GM10266 (cell line): ENCODE measurements at regions not wholly inside any gene's neighbourhood (a gene's known extent, or its start where the extent isn't known, plus 50 kb on each side); places are given as distances from the start of the nearest gene placed in this dataset.

ENCODE experiments used
- DNase-seq: peaks from one replicate; pipeline ENCODE4 v3.0.0; 2012; ENCODE audit errors: extremely low spot score
- TF ChIP-seq, protein P1 (sequence below): IDR thresholded peaks from 2 replicates; pipeline ENCODE4 v1.5.1; 2012; ENCODE audit warnings: mild to moderate bottlenecking, low read depth; ENCODE audit not compliant: control insufficient read depth, insufficient read depth; ENCODE audit errors: missing control alignments

GRCh38 chr12:91677556-91677955 lies 468.1 kb downstream of the BTG1 start:
- TF ChIP-seq, protein P1, sequence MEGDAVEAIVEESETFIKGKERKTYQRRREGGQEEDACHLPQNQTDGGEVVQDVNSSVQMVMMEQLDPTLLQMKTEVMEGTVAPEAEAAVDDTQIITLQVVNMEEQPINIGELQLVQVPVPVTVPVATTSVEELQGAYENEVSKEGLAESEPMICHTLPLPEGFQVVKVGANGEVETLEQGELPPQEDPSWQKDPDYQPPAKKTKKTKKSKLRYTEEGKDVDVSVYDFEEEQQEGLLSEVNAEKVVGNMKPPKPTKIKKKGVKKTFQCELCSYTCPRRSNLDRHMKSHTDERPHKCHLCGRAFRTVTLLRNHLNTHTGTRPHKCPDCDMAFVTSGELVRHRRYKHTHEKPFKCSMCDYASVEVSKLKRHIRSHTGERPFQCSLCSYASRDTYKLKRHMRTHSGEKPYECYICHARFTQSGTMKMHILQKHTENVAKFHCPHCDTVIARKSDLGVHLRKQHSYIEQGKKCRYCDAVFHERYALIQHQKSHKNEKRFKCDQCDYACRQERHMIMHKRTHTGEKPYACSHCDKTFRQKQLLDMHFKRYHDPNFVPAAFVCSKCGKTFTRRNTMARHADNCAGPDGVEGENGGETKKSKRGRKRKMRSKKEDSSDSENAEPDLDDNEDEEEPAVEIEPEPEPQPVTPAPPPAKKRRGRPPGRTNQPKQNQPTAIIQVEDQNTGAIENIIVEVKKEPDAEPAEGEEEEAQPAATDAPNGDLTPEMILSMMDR = no peak
- DNase-seq = no peak

- no peak for DNase-seq
- TF ChIP-seq, protein P1 = no peak
These were observed 470.2 kb downstream of the BTG1 start for GRCh38 chr12:91675401-91675800.

- no peak for DNase-seq
- TF ChIP-seq, protein P1 = no peak
These were observed 473.5 kb downstream of the BTG1 start for GRCh38 chr12:91672130-91672529.

- DNase-seq = no peak
- TF ChIP-seq, protein P1 = no peak
These were observed 478.0 kb downstream of the BTG1 start for GRCh38 chr12:91667694-91668093.

DNA sequence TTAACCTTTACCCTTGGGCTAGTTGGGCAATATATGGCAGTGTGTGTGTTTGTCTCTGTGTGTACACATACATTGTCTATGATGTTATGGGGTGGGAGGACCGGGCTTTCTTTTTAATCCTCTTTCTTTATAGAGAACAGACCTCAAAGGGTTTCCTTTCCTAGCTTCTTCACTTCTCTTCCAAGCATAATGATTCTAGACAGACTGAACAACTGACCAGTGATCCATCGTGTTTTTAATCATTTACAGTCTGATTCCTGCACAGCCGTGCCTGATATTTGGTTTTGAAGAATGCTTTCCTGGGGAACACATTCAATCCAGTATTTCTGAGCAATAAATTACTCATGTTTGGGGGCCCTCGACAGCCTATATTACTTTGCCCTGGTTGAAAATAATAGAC lies 481.1 kb upstream of the DCN start:
- TF ChIP-seq, protein P1 = no peak
- no peak for DNase-seq

DNA sequence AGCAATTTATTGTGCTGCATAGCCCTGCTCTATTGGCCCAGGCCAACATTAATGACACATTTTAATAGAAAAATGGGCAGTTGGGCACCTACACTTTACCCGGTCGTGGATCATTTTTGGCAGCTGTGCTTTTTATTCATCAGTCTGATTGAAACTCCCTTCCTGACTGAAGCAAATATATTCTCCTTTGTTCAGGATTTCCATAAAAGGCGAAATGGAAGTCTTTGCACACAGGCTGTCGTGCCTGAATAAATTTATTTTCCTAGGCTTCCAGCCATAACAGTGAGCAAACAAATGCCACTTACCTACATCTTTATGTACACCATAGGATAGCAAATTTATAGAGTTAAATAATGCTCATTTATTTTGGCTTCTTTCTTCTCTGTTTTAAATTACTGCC lies 480.7 kb upstream of the DCN start:
- TF ChIP-seq, protein P1 = no peak
- no peak for DNase-seq

DNA sequence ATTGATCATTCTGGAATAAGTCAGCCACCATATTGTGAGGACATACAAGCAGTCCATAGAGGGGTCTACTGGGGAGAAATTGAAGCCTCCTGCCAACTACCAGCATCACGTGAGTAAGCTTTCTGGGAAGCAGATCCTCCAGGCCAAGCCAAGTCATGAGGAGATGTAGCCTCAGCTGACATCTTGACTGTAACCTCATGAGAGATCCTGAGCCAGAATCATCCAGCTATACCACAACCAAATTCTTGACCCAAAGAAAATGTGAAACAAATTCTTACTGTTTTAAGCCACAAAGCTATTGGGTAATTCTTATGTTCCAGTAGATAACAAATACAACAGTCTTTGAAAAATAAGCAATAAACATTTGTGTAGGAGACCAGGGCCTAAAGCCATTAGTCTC lies 479.4 kb upstream of the DCN start:
- TF ChIP-seq, protein P1 = no peak

More for the DNA sequence above, 479.4 kb upstream of the DCN start:
- no peak for DNase-seq
